NCI-H2107 (cell line): ENCODE measurements at regions not wholly inside any gene's neighbourhood (a gene's known extent, or its start where the extent isn't known, plus 50 kb on each side); places are given as distances from the start of the nearest gene placed in this dataset.

Experiments used
- DNase-seq: peaks from one replicate; lab custom pipeline; 2025; lab: John Stamatoyannopoulos, UW

GRCh38 chr16:27685807-27686206 is 135.9 kb downstream of the KATNIP start:
- DNase-seq: no peak

GRCh38 chr16:27686926-27687325 is 137.0 kb downstream of the KATNIP start:
- DNase-seq: no peak

- DNase-seq: no peak
Measured at GRCh38 chr16:27687605-27688004, 137.7 kb downstream of the KATNIP start.

GRCh38 chr16:27689711-27690110 is 139.8 kb downstream of the KATNIP start:
- DNase-seq: no peak

GRCh38 chr16:27690608-27691007 is 140.7 kb downstream of the KATNIP start:
- no peak for DNase-seq

- DNase-seq: no peak
Measured at GRCh38 chr16:27691721-27692120, 141.8 kb downstream of the KATNIP start.

- DNase-seq: no peak
Measured at GRCh38 chr16:27692576-27692975, 142.6 kb downstream of the KATNIP start.

GRCh38 chr16:27695161-27695560 is 145.2 kb downstream of the KATNIP start:
- DNase-seq: no peak

GRCh38 chr16:27698266-27698665 is 148.3 kb downstream of the KATNIP start:
- DNase-seq: no peak

GRCh38 chr16:27698746-27699145 is 148.8 kb downstream of the KATNIP start:
- no peak for DNase-seq

GRCh38 chr16:27699540-27699939 is 149.6 kb downstream of the KATNIP start:
- no peak for DNase-seq

GRCh38 chr16:27700304-27700995 is 150.5 kb downstream of the KATNIP start:
- DNase-seq: no peak

- no peak for DNase-seq
Measured at GRCh38 chr16:27701381-27701780, 151.4 kb downstream of the KATNIP start.

- no peak for DNase-seq
Measured at GRCh38 chr16:27703121-27703520, 153.2 kb downstream of the KATNIP start.

GRCh38 chr16:27703545-27703944 is 153.6 kb downstream of the KATNIP start:
- no peak for DNase-seq

- no peak for DNase-seq
Measured at GRCh38 chr16:27704252-27704651, 154.3 kb downstream of the KATNIP start.

GRCh38 chr16:27706156-27706865 is 156.4 kb downstream of the KATNIP start:
- DNase-seq: no peak

GRCh38 chr16:27706866-27707685 is 157.1 kb downstream of the KATNIP start:
- no peak for DNase-seq

- DNase-seq: no peak
Measured at GRCh38 chr16:27708651-27709050, 158.7 kb downstream of the KATNIP start.

- no peak for DNase-seq
Measured at GRCh38 chr16:27712251-27712711, 162.3 kb downstream of the KATNIP start.

GRCh38 chr16:27717726-27718125 is 167.8 kb downstream of the KATNIP start:
- DNase-seq: no peak

- DNase-seq: no peak
Measured at GRCh38 chr16:27718201-27719105, 168.5 kb downstream of the KATNIP start.
